IMR-90 (cell line): ENCODE measurements at regions not wholly inside any gene's neighbourhood (a gene's known extent, or its start where the extent isn't known, plus 50 kb on each side); places are given as distances from the start of the nearest gene placed in this dataset.

Experiments
- ATAC-seq: fragments of 200-7000 bp; cut with Tn5 transposase; 2 replicates; pipeline ENCODE4 v1.9.1; 2020; ENCODE audit warnings: low read depth, mild to moderate bottlenecking, moderate library complexity
- BruUV-seq: library from RNA; stranded (reverse); fragments of 400-500 nt; replicated peaks from 2 replicates; lab custom pipeline; 2021; lab: Mats Ljungman, UMichigan
- CTCF ChIA-PET: fragments of 300-600 bp; formaldehyde crosslinking; extraction: SDS; loops from one replicate; lab custom pipeline; 2021; ENCODE audit warnings: antibody characterized with exemption; lab: Yijun Ruan, JAX
- POLR2A ChIA-PET: fragments of 300-600 bp; sonication (Branson Sonifier 250); formaldehyde crosslinking; loops from one replicate; lab custom pipeline; 2022; ENCODE audit warnings: antibody characterized with exemption; ENCODE audit not compliant: unreplicated experiment; lab: Charles Lee
- DNase-seq: peaks from one replicate; pipeline ENCODE4 v3.0.0; 2013
- H2AFZ ChIP-seq: replicated peaks from 2 replicates; pipeline ENCODE3; 2013; ENCODE audit warnings: low read length, mild to moderate bottlenecking; ENCODE audit not compliant: poor library complexity
- H2AK5ac ChIP-seq: 2 replicates; pipeline ENCODE4 v1.6.1; 2013; ENCODE audit warnings: low read depth, low read length, inconsistent platforms
- H2AK9ac ChIP-seq: replicated peaks from 2 replicates; pipeline ENCODE3; 2013; ENCODE audit warnings: mild to moderate bottlenecking, low read depth, low read length, moderate library complexity; ENCODE audit not compliant: poor library complexity
- H2BK120ac ChIP-seq: 2 replicates; pipeline ENCODE4 v1.6.1; 2013; ENCODE audit warnings: low read depth, low read length, inconsistent platforms
- H2BK15ac ChIP-seq: 3 replicates; pipeline ENCODE4 v1.6.1; 2013; ENCODE audit warnings: low read depth, low read length, inconsistent platforms
- H2BK20ac ChIP-seq: 2 replicates; pipeline ENCODE4 v1.6.1; 2013; ENCODE audit warnings: low read depth, mild to moderate bottlenecking, inconsistent platforms, low read length, moderate library complexity
- H2BK5ac ChIP-seq: 2 replicates; pipeline ENCODE4 v1.6.1; 2013; ENCODE audit warnings: mild to moderate bottlenecking, low read depth, low read length, inconsistent platforms; ENCODE audit not compliant: poor library complexity, severe bottlenecking
- H3K14ac ChIP-seq: replicated peaks from 2 replicates; pipeline ENCODE4 v1.6.1; 2013; ENCODE audit warnings: low read depth, low read length, inconsistent platforms
- H3K18ac ChIP-seq: 2 replicates; pipeline ENCODE4 v1.6.1; 2013; ENCODE audit warnings: low read depth, low read length, control low read depth
- H3K23ac ChIP-seq: 2 replicates; pipeline ENCODE4 v1.6.1; 2013; ENCODE audit warnings: low read depth, low read length, inconsistent platforms
- H3K27ac ChIP-seq: 2 replicates; pipeline ENCODE4 v1.5.1; 2013; ENCODE audit warnings: mild to moderate bottlenecking, control low read depth, low read length; ENCODE audit not compliant: insufficient read depth
- H3K27me3 ChIP-seq: 2 replicates; pipeline ENCODE4 v1.6.1; 2013; ENCODE audit warnings: low read length; ENCODE audit not compliant: control insufficient read depth, insufficient read depth
- H3K36me3 ChIP-seq: 2 replicates; pipeline ENCODE4 v1.6.1; 2013; ENCODE audit warnings: low read length, mixed read lengths; ENCODE audit not compliant: control insufficient read depth, insufficient read depth
- H3K4ac ChIP-seq: 2 replicates; pipeline ENCODE4 v1.6.1; 2013; ENCODE audit warnings: low read depth, low read length, inconsistent platforms
- H3K4me1 ChIP-seq: 2 replicates; pipeline ENCODE4 v1.6.1; 2013; ENCODE audit warnings: low read length, mixed read lengths; ENCODE audit not compliant: control insufficient read depth, insufficient read depth
- H3K4me2 ChIP-seq: 2 replicates; pipeline ENCODE4 v1.6.1; 2013; ENCODE audit warnings: low read depth, mild to moderate bottlenecking, control low read depth, low read length, moderate library complexity
- H3K4me3 ChIP-seq: 2 replicates; pipeline ENCODE4 v1.5.1; 2013; ENCODE audit warnings: low read depth, mild to moderate bottlenecking, control low read depth, low read length, moderate library complexity; ENCODE audit not compliant: insufficient read depth
- H3K56ac ChIP-seq: 2 replicates; pipeline ENCODE4 v1.6.1; 2013; ENCODE audit warnings: low read length, inconsistent platforms; ENCODE audit not compliant: insufficient read depth; ENCODE audit errors: extremely low read depth
- H3K79me1 ChIP-seq, 2 experiments: 2 replicates each; pipeline ENCODE4 v1.6.1; 2013; ENCODE audit warnings: low read length in 2 of 2, inconsistent platforms in 1 of 2, low read depth in 1 of 2
- H3K9ac ChIP-seq: 2 replicates; pipeline ENCODE4 v1.6.1; 2013; ENCODE audit warnings: low read depth, low read length, control low read depth
- H3K9me1 ChIP-seq: 2 replicates; pipeline ENCODE4 v1.6.1; 2013; ENCODE audit warnings: low read length, inconsistent platforms; ENCODE audit not compliant: insufficient read depth
- H3K9me3 ChIP-seq: 2 replicates; pipeline ENCODE4 v1.6.1; 2013; ENCODE audit warnings: low read length; ENCODE audit not compliant: control insufficient read depth, insufficient read depth
- H4K20me1 ChIP-seq: 2 replicates; pipeline ENCODE4 v1.6.1; 2013; ENCODE audit warnings: low read length, inconsistent platforms; ENCODE audit not compliant: insufficient read depth
- H4K5ac ChIP-seq: 2 replicates; pipeline ENCODE4 v1.6.1; 2013; ENCODE audit warnings: mild to moderate bottlenecking, low read depth, low read length, control low read depth
- H4K8ac ChIP-seq, 2 experiments: 2 replicates each; pipeline ENCODE4 v1.6.1; 2013; ENCODE audit warnings: low read depth in 2 of 2, low read length in 2 of 2, control low read depth in 1 of 2, inconsistent platforms in 1 of 2
- H4K91ac ChIP-seq: 2 replicates; pipeline ENCODE4 v1.6.1; 2013; ENCODE audit warnings: low read depth, low read length, inconsistent platforms; ENCODE audit not compliant: insufficient read depth
- ELK1 ChIP-seq: fragments of 150-350 bp; IDR thresholded peaks from 2 replicates; pipeline ENCODE4 v1.6.1; 2016; ENCODE audit warnings: low read depth, mild to moderate bottlenecking, low read length, moderate library complexity, borderline replicate concordance
- MAFK ChIP-seq: IDR thresholded peaks from 2 replicates; pipeline ENCODE4 v1.6.1; 2012; ENCODE audit warnings: low read depth, low read length, improper control_type of control experiment
- RAD21 ChIP-seq: IDR thresholded peaks from 2 replicates; pipeline ENCODE4 v1.6.1; 2012; ENCODE audit warnings: low read length, improper control_type of control experiment
- RCOR1 ChIP-seq: IDR thresholded peaks from 2 replicates; pipeline ENCODE4 v1.6.1; 2012; ENCODE audit warnings: mild to moderate bottlenecking, low read length, improper control_type of control experiment; ENCODE audit not compliant: insufficient replicate concordance
- RFX5 ChIP-seq: IDR thresholded peaks from 2 replicates; pipeline ENCODE4 v1.8.0; 2012; ENCODE audit warnings: low read depth, mild to moderate bottlenecking, low read length, moderate library complexity
- WGBS, 2 experiments: methylation state at CpG; one replicate each; pipeline versions ENCODE4 v1.1.5 to v1.1.7; 2013; ENCODE audit warnings: missing lambda C conversion rate in 2 of 2; ENCODE audit not compliant: insufficient read length in 1 of 2; ENCODE audit errors: extremely low coverage in 2 of 2; 5-methylcytosine and 5-hydroxymethylcytosine counted together
- dilution Hi-C: fragments of 300-500 bp; cut with HindIII; formaldehyde crosslinking; loops from one replicate; pipeline ENCODE4 v1.14.3; 2018; ENCODE audit warnings: low sequenced_read_pairs; ENCODE audit not compliant: unreplicated experiment
- in situ Hi-C: fragments of 300-500 bp; cut with MboI; formaldehyde crosslinking; loops from 3 replicates; pipeline ENCODE4 v1.14.3; 2019; ENCODE audit warnings: low sequenced_read_pairs, inconsistent platforms, mixed read lengths
- intact Hi-C: fragments of 100-400 bp; cut with micrococcal nuclease; formaldehyde crosslinking; loops from 2 replicates; pipeline ENCODE4 v1.10.0; 2022

- Histone ChIP-seq H3K27me3 (no peaks in the 10 kb centered on the region), H4K91ac (no peak overlapping the region; the same call in 1 of the 2 replicates), H4K20me1 (no peaks in the 10 kb centered on the region), H3K9ac (no peak overlapping the region), H2AK9ac (no peak overlapping the region), H3K56ac (no peak overlapping the region), H3K14ac (no peak overlapping the region), H2BK15ac (no peak overlapping the region), H3K9me1 (peaks cover 3% of the 10 kb centered on the region; the same call in 1 of the 2 replicates), H2BK20ac (no peak overlapping the region), H3K23ac (no peak overlapping the region), H2BK5ac (no peak overlapping the region), H3K4me3 (no peak overlapping the region), H4K5ac (no peak overlapping the region), H3K9me3 (no peaks in the 10 kb centered on the region), H3K18ac (no peak overlapping the region), H3K4me1 (no peaks in the 10 kb centered on the region), H3K79me1 (no peaks in the 10 kb centered on the region), H2BK120ac (no peak overlapping the region), H2AFZ (no peak overlapping the region), H4K8ac (no peak overlapping the region), H3K36me3 (no peaks in the 10 kb centered on the region), H2AK5ac (peak overlapping the region; percentile 10; the same call in 1 of the 2 replicates), H3K4ac (no peak overlapping the region; the same call in 1 of the 2 replicates), H3K4me2 (no peak overlapping the region), H3K27ac (no peak overlapping the region)
- ChIA-PET CTCF (no interaction called here), POLR2A (no interaction called here)
- DNase-seq (no peak), ATAC-seq (no peak)
- TF ChIP-seq ELK1 (no peak), MAFK (no peak), RFX5 (no peak), RAD21 (no peak), RCOR1 (no peak)
- in situ Hi-C loops (no loop called here), intact Hi-C loops (no loop called here), dilution Hi-C loops (no loop called here)
- no TSS peak for BruUV-seq
- 60% methylated on average over 5 of the region's 10 CpGs; no CpG with 5 or more reads in 1 of the 2 experiments for WGBS, 2 experiments
Measured at GRCh38 chr3:59508273-59508672, 458.4 kb upstream of the CFAP20DC start.
